ENCODE measurements at regions not wholly inside any gene's neighbourhood (a gene's known extent, or its start where the extent isn't known, plus 50 kb on each side); places are given as distances from the start of the nearest gene placed in this dataset.

DNA sequence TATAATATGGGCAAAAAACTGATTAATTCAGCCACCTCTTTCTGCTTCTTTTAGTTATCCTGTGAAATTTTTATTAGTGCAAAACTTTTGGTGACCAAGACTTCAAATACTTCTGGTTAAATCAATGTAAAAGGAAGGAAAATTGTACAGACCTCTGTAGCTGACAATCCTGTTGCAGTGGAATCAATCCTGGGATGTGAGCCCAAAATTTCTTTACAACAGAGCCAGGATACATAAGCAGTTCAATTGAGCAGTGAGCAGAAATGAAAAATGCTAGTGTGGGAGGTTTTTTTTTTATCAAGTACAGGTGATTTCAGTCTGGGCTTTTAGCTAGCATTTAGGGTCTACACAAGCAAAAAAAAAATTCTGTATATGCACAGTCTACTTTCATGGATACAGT is 398.0 kb downstream of the OTOL1 start:
- DNase-seq (ENCODE audit: low read depth, low spot score) (no peak), ATAC-seq (no peak)
- peaks cover 8% of the 10 kb centered on the region in 2 experiments; a peak in 3 of 4 replicates for H3K4me1 ChIP-seq (ENCODE audit: control insufficient read depth in 1 of 2, insufficient read depth in 2 of 2, low read length in 2 of 2)
- H3K4me2 ChIP-seq (ENCODE audit: low read length), result no peak overlapping the region
- H3K9me2 ChIP-seq (ENCODE audit: insufficient read depth), result no peaks in the 10 kb centered on the region; the same call in 1 of the 2 replicates
- no peak overlapping the region for H2AFZ ChIP-seq (ENCODE audit: low read depth, low read length, poor library complexity, severe bottlenecking)
- H4K20me1 ChIP-seq (ENCODE audit: insufficient read depth), result no peaks in the 10 kb centered on the region
- ChIA-PET POLR2A (no interaction called here), CTCF (no interaction called here), RAD21 (ENCODE audit: low non-redundant PET in 1 of 2, low total read pairs in 2 of 2, uncharacterized antibody in 2 of 2, unreplicated experiment in 2 of 2) (no interaction called here)
- BruUV-seq (replicated peaks), result no TSS peak
- H3K4me3 ChIP-seq (replicated peaks in 1 of 2; ENCODE audit: low read depth in 1 of 2, low read length in 2 of 2), result no peak overlapping the region
- intact Hi-C loops (cut with micrococcal nuclease), result no loop called here
- no peak overlapping the region for H3K27ac ChIP-seq (ENCODE audit: low read depth, low read length)
- H3K27me3 ChIP-seq (ENCODE audit: insufficient read depth, low read length), result no peaks in the 10 kb centered on the region
- no peak overlapping the region for H3K9ac ChIP-seq (ENCODE audit: low read length)
- no peaks in the 10 kb centered on the region for H3K36me3 ChIP-seq (ENCODE audit: control insufficient read depth in 1 of 2, insufficient read depth in 2 of 2, low read length in 2 of 2)
- H3K79me2 ChIP-seq (ENCODE audit: insufficient read depth, low read length), result no peaks in the 10 kb centered on the region
- no peaks in the 10 kb centered on the region for H3K9me3 ChIP-seq (ENCODE audit: control insufficient read depth in 1 of 2, insufficient read depth in 1 of 2, low read depth in 1 of 2, low read length in 2 of 2)
- TF ChIP-seq, protein P1, sequence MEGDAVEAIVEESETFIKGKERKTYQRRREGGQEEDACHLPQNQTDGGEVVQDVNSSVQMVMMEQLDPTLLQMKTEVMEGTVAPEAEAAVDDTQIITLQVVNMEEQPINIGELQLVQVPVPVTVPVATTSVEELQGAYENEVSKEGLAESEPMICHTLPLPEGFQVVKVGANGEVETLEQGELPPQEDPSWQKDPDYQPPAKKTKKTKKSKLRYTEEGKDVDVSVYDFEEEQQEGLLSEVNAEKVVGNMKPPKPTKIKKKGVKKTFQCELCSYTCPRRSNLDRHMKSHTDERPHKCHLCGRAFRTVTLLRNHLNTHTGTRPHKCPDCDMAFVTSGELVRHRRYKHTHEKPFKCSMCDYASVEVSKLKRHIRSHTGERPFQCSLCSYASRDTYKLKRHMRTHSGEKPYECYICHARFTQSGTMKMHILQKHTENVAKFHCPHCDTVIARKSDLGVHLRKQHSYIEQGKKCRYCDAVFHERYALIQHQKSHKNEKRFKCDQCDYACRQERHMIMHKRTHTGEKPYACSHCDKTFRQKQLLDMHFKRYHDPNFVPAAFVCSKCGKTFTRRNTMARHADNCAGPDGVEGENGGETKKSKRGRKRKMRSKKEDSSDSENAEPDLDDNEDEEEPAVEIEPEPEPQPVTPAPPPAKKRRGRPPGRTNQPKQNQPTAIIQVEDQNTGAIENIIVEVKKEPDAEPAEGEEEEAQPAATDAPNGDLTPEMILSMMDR (IDR thresholded peaks at IDR 0.05 in 2 of 3, conservative IDR thresholded peaks at IDR 0.05 in 1 of 3; ENCODE audit: borderline replicate concordance in 1 of 3, insufficient read depth in 1 of 3, low read depth in 2 of 3, low read length in 2 of 3), result no peak
- TF ChIP-seq EZH2phosphoT487 (IDR thresholded peaks at IDR 0.05; ENCODE audit: borderline replicate concordance) (no peak), JUND (IDR thresholded peaks at IDR 0.05) (no peak), ZFX (IDR thresholded peaks at IDR 0.05) (no peak), FOSL1 (IDR thresholded peaks at IDR 0.05; ENCODE audit: low read depth) (no peak), EZH2 (IDR thresholded peaks at IDR 0.05) (no peak), CEBPB (IDR thresholded peaks at IDR 0.05; ENCODE audit: low read depth) (no peak), SP1 (IDR thresholded peaks at IDR 0.05; ENCODE audit: low read depth) (no peak), ELF1 (IDR thresholded peaks at IDR 0.05; ENCODE audit: borderline replicate concordance, low read depth) (no peak), YY1 (IDR thresholded peaks at IDR 0.05; ENCODE audit: extremely low read depth, insufficient replicate concordance, low read depth, low read length) (no peak), POLR2AphosphoS5 (IDR thresholded peaks at IDR 0.05; ENCODE audit: low read depth, low read length) (no peak), SRF (IDR thresholded peaks at IDR 0.05; ENCODE audit: low read depth) (no peak), ZNF274 (IDR thresholded peaks at IDR 0.05; ENCODE audit: low read depth, low read length) (no peak), CBX3 (IDR thresholded peaks at IDR 0.05; ENCODE audit: low read depth) (no peak), SIN3A (IDR thresholded peaks at IDR 0.05; ENCODE audit: low read depth) (no peak)
- TF ChIP-seq, protein P2, sequence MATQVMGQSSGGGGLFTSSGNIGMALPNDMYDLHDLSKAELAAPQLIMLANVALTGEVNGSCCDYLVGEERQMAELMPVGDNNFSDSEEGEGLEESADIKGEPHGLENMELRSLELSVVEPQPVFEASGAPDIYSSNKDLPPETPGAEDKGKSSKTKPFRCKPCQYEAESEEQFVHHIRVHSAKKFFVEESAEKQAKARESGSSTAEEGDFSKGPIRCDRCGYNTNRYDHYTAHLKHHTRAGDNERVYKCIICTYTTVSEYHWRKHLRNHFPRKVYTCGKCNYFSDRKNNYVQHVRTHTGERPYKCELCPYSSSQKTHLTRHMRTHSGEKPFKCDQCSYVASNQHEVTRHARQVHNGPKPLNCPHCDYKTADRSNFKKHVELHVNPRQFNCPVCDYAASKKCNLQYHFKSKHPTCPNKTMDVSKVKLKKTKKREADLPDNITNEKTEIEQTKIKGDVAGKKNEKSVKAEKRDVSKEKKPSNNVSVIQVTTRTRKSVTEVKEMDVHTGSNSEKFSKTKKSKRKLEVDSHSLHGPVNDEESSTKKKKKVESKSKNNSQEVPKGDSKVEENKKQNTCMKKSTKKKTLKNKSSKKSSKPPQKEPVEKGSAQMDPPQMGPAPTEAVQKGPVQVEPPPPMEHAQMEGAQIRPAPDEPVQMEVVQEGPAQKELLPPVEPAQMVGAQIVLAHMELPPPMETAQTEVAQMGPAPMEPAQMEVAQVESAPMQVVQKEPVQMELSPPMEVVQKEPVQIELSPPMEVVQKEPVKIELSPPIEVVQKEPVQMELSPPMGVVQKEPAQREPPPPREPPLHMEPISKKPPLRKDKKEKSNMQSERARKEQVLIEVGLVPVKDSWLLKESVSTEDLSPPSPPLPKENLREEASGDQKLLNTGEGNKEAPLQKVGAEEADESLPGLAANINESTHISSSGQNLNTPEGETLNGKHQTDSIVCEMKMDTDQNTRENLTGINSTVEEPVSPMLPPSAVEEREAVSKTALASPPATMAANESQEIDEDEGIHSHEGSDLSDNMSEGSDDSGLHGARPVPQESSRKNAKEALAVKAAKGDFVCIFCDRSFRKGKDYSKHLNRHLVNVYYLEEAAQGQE (IDR thresholded peaks at IDR 0.05; ENCODE audit: low read depth), result no peak
- TF ChIP-seq, protein P3, sequence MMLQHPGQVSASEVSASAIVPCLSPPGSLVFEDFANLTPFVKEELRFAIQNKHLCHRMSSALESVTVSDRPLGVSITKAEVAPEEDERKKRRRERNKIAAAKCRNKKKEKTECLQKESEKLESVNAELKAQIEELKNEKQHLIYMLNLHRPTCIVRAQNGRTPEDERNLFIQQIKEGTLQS (IDR thresholded peaks at IDR 0.05), result no peak
- TF ChIP-seq, protein P4, sequence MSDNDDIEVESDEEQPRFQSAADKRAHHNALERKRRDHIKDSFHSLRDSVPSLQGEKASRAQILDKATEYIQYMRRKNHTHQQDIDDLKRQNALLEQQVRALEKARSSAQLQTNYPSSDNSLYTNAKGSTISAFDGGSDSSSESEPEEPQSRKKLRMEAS (IDR thresholded peaks at IDR 0.05), result no peak

All from HCT116 (cell line).